ENCODE measurements at regions not wholly inside any gene's neighbourhood (a gene's known extent, or its start where the extent isn't known, plus 50 kb on each side); places are given as distances from the start of the nearest gene placed in this dataset.

DNA sequence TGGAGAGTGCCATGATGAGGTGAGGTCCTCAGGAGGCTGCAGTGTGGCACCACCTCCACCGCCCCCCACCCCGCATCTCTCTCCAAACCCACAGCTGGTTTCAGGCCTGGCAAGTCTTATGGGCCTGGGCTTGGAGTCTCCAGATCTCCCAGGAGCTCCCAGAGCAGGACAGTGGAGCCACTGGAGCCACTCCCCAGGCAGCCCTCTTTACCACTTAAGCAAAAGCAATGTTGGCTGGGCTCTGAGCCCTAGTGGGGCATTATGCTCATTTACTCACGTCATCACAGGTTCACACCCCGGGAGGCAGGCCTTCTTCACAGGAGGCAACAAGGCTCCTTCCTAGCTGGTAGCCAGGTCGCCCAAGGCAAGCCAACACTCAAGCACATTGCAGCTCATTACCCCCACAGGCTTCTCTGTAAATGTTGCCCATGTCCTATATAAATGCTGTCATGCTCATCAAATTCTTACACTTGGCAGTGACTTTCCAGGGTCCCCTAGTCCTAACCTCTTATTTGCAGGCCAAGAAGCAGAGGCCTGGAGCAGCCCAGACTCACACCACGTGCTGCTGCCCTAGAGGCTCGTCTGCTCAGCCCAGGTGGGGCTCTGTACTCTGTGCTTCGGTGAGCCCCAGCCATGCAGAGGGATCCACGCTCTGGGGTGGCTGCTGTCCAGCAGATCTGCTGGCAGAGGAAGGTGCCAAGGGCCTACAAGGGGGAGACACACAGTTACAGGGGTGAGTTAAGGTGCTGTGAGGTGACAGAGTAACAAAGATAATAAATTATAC is 459.3 kb downstream of the MATN1 start:
- ATAC-seq (no peak), DNase-seq (ENCODE audit: low spot score) (no peak)

- ATAC-seq (no peak), DNase-seq (ENCODE audit: low spot score) (no peak)
Measured at GRCh38 chr1:30263405-30263804, 460.0 kb downstream of the MATN1 start.

GRCh38 chr1:30262158-30262557 is 461.2 kb downstream of the MATN1 start:
- no peak for DNase-seq (ENCODE audit: low spot score)
- ATAC-seq = no peak

GRCh38 chr1:30260318-30260717 is 463.1 kb downstream of the MATN1 start:
- DNase-seq (ENCODE audit: low spot score) = no peak
- ATAC-seq = no peak

DNA sequence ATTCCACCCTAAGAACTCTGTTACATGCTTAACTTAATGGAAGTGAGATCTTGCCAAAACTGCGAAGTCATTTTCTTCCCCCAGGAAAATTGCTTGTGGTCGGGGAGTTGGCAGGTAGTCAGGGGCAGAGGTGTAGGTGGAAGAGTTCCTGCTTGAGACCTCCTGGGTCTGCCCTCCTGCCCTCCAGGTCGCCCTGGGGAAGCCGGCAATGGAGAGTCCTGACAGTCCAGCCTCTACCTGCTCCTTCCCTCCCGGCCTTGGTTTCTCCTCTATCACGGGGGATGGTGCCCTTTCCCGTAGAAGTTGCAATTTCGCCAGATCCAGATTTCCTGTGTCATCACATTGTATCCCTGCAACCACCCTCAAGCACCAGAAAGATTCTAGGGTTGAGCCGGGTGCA is 463.8 kb downstream of the MATN1 start:
- ATAC-seq (no peak), DNase-seq (ENCODE audit: low spot score) (no peak)

DNA sequence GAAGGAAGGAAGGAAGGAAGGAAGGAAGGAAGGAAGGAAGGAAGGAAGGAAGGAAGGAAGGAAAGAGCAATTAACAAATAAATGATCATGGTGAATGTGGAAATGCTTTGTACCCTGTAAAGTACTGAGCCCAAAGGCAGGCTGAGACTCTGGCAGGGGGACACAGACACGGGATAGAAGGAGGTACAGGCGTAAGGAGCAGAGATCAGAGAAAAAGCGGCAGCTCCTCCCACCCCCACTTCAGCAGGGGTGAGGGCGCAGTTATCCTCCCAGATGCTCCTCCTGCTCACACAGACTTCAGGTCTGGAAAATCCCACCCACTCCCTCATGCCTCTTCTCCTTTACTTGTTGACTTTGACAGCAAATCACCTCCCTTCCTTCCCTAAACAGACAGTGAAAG is 464.5 kb downstream of the MATN1 start:
- no peak for DNase-seq (ENCODE audit: low spot score)
- no peak for ATAC-seq

DNA sequence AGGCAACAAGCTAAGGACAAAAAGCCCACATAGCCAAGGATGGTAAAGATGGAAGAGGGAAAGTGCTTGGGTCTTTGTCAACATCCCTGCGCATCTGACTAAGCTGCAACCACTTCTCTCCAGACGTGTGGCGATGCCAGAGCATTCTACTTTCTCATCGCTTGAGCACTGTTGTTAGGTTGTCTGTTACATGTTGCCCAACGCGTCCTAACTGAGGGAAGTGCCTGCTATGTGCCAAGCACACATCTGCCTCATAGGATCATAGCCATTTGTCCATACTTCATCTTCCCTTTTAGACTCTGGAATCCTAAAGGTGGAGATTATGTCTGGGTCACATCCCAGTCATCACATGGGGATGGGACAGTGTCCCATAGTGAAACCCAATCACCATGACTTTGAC is 464.9 kb downstream of the MATN1 start:
- ATAC-seq = no peak
- no peak for DNase-seq (ENCODE audit: low spot score)

GRCh38 chr1:30257742-30258380 is 465.5 kb downstream of the MATN1 start:
- no peak for ATAC-seq
- DNase-seq (ENCODE audit: low spot score) = no peak

DNA sequence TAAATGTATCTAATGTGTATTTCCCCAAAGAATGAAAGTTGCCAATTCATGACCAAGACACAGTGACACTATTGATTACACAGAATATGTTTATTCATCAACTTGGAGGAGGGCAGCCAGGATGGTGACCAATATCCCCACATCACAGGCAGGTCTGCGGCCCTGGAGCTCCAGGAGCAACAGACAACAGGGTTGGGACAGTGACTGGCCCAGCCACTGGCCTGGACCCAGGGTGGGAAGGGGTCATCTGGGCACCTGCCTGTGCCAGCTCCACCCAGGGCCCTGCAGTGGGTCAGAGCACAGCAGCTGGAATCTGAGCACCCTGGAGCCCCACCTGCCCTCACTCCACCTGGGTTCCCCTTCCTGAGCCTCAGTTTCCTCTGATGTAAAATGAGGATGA is 466.1 kb downstream of the MATN1 start:
- ATAC-seq = no peak
- no peak for DNase-seq (ENCODE audit: low spot score)

DNA sequence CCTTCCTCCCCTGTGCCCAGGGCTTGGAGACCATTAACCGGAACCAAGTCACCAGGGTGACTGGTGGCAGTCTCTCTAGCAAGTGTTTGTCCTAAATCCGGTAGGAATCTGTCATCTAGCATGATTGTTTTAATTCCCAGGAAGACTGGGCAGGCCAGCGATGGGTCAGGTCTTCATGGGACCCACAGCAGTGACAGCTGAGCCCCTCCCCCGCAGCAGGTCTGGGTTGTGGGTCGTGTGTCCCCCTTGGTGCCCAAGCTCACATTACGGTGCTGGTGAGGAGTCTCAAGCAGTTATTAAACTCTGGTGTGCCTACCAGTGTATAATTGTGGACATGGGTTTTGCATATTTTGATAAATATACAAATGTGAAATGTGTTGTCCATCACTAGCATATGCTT is 466.5 kb downstream of the MATN1 start:
- no peak for ATAC-seq
- DNase-seq (ENCODE audit: low spot score) = no peak

DNA sequence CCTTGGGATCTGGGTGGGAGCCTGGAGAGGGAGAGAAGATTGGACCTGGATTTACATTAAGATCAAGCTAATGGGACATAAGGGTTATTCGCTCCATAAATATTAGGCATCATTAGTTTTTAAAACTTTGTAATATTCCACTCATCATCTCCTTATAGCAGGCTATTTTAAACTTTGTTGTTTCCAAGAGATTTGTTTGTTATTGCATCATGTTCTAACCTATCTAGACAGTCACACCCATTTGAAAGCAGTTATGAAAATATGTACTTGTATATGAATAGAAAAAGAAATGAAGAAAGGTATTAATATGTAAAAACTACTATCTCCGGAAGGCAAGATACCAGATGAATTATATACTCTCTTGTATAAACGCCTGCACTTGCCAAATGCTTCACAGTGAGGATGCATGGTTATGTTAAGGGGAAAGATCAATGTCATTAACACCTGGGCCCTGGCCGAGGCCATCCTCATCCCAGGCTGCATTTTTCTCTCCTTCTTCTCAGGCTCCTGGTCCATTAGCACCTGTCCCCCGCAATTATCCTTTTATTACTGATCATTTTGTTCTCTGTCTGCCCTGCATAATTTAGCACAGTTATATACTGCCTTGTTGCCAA is 468.2 kb downstream of the MATN1 start:
- DNase-seq (ENCODE audit: low spot score) (no peak), ATAC-seq (no peak)

DNA sequence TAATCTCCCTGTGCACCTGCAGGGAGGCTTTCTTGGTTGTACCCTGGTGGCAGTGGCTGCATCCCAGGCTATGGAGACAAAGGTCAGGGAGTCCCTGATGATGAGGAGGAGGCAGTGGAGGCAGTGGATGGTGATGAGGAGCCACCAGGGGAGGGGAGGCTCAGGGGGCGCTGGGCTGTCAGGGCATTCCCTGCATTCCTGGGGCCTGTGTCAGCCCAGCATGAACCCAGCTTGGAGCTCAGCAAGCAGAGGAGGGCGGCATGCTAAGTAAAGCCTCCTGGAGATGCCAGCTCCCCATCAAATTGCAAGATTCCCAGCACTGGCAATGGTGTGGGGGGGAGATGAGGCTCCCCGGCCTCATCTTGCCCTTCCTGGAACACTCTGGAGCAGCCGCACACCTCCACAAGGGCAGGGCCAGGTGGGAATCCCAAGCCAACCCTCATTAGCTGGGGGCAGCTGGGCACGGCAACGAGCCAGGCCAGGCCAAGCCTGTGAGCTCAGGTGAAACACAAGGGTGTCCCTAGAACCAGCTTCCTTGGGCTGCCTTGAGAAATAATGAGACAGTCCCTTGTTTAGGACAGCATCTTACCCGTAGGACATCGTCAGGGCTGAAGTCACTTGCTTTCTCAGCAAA is 469.5 kb downstream of the MATN1 start:
- no peak for DNase-seq (ENCODE audit: low spot score)

GRCh38 chr1:30253361-30253760 is 470.0 kb downstream of the MATN1 start:
- DNase-seq (ENCODE audit: low spot score) (no peak), ATAC-seq (no peak)

More for the DNA sequence above, 469.5 kb downstream of the MATN1 start:
- ATAC-seq = no peak

DNA sequence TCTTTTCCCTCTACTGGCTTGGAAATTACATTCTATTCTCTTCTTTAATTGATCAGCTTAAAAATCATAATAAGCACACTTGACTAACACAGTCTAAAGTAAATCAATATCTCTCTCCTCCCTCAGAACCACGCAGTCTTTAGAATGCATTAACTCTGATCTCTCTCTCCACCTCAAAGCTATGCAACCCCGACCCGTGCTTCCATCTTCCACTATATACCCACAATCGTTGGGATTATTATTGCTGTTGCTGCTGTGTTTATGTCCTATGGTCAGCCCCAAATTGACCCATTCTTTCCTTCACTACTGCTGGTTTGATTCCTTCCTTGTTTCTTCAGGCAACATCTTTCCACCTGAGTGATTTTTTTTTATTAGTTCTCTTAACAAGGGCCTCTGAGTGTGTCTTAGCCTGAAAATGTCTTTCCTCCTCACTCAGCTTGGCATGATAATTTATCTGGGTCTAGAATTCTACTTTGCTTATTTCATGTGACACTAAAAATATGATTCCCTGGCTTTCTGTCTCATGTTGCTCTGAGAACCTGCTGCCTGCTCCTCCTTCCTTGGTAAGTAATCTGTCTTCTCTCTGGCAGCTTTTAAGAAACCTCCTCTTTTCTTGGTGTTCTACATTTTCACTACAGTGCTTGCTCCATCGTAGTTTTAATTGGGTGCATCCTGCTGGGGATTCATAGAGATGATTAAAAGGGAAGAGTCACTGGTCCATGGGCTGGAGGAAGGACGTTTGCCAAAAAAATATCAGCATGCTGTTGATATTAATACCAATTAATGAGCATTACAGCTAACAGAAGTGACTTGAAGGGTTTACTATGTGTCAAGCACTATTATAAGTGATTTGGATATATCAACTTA is 472.2 kb downstream of the MATN1 start:
- no peak for DNase-seq (ENCODE audit: low spot score)
- ATAC-seq = no peak

DNA sequence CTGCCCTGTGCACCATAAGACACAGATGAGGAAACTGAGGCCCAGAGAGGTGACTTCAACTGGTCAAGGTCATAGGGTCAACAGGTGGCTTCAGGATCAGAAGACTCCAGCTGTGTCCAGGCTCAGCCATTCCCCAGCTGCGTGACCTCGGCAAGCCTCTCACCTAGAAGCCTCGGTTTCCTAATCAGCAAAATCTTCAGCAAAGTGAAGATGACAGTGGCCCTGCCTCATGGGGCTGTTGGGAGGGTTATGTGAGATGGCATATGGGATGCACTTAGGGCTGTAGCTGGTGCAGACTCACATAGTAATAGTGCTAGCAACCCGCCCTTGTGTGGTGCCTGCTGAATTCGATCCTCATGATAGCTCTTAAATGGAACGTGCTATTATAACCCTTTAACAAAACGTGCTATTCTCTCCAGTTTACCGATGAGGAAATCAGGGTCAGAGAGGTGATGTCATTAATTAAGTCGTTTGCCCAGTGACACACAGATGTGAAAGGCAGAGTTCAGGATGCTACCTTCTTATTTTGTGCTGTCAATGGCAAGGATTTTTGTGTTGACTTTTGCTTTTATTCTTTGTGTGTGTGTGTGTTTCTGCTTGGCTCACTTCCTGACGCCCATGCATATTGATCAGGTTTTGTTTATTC is 472.9 kb downstream of the MATN1 start:
- no peak for ATAC-seq
- DNase-seq (ENCODE audit: low spot score) = no peak

DNA sequence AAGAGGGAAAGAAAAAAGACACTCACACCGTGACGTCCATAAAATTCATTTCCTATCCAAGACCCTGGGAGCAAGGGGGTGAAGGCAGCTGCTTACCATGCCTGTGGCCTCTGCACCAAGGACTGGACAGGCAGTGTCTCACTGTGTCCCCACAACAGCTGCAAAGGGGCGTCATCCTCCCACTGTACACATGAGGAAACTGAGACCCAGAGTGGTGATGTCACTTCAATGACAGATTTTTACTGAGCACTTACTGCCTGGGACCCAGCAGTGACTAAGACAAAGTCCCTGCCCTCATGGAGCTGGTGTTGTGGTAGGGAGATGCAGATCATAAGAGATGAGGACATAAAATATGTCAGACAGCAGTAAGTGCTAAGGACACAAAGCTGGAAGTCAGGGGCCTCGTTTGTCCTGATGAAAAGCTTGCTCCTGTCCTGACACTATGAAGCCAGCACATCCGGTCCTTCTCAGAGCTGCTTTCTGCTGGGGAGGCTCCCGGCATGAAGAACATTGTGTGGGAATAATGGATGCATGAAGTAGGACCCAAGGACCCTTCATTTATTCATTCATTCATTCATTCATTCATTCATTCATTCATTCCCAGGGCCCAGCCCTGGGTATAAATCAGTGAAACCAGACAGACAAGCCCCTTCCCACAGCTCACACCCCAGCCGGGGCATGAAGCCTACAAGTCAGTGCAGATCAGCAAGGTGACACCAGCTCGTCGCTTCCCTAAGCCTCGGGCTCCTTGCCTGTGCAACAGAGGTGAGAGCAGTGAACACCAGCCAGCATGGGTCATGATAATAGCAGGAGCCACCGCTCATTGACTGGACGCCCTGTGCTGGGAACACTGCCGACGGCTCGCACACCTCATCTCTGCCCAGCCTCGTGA is 473.7 kb downstream of the MATN1 start:
- ATAC-seq (no peak), DNase-seq (ENCODE audit: low spot score) (no peak)

DNA sequence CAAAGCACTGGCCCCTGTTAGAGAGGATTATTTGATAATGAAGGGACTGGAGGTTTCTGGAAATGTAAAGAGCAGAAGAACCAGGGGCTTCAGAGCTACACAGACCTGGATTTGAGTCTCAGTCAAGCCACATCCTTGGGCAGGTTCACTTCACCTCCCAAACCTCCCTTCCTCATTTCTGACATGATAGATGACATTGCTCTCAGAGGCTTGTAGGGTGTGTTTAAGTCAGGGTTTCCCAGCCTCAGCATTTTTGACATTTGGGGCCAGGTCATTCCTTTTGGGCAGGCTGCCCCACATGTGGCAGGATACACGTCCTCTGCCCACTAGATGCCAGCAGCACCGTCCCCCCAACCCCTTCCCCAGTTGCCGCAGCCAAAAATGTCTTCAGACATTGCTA is 474.6 kb downstream of the MATN1 start:
- ATAC-seq (no peak), DNase-seq (ENCODE audit: low spot score) (no peak)

GRCh38 chr1:30248373-30248772 is 475.0 kb downstream of the MATN1 start:
- DNase-seq (ENCODE audit: low spot score) (no peak), ATAC-seq (no peak)

- ATAC-seq (no peak), DNase-seq (ENCODE audit: low spot score) (no peak)
Measured at GRCh38 chr1:30244801-30245200, 478.6 kb downstream of the MATN1 start.
